H1 (cell line): ENCODE measurements at regions not wholly inside any gene's neighbourhood (a gene's known extent, or its start where the extent isn't known, plus 50 kb on each side); places are given as distances from the start of the nearest gene placed in this dataset.

Experiments
- EZH2 ChIP-seq: fragments of 200-600 bp; sonication (generic); IDR thresholded peaks from 2 replicates; pipeline ENCODE4 v1.7.1; 2012; ENCODE audit warnings: low read depth, mild to moderate bottlenecking, moderate library complexity, low read length, inconsistent platforms; ENCODE audit not compliant: severe bottlenecking
- JUN ChIP-seq: IDR thresholded peaks from 2 replicates; pipeline ENCODE4 v1.6.1; 2011; ENCODE audit warnings: low read depth, mild to moderate bottlenecking, improper control_type of control experiment, low read length
- PHF8 ChIP-seq: fragments of 200-600 bp; sonication (generic); conservative IDR thresholded peaks from 2 replicates; pipeline ENCODE4 v1.7.1; 2012; ENCODE audit warnings: low read depth, mild to moderate bottlenecking, inconsistent platforms, low read length, moderate library complexity
- POLR2A ChIP-seq, 2 experiments: IDR thresholded peaks; 1 replicate in 1 of 2; 2 replicates in 1 of 2; pipeline ENCODE4 v1.6.1; 2011; ENCODE audit warnings: low read depth in 2 of 2, low read length in 2 of 2, mild to moderate bottlenecking in 2 of 2; ENCODE audit errors: control extremely low read depth in 1 of 2
- TAF1 ChIP-seq: IDR thresholded peaks from 2 replicates; pipeline ENCODE4 v1.6.1; 2011; ENCODE audit warnings: mild to moderate bottlenecking, low read depth, low read length
- YY1 ChIP-seq: IDR thresholded peaks from 2 replicates; pipeline ENCODE4 v1.6.1; 2011; ENCODE audit warnings: low read depth, mild to moderate bottlenecking, low read length
- TF ChIP-seq, protein P1 (sequence below), 3 experiments: IDR thresholded peaks; 1 replicate in 2 of 3; 2 replicates in 1 of 3; pipeline versions ENCODE4 v1.5.1 to v1.6.1; 2011; ENCODE audit warnings: low read length in 3 of 3, mild to moderate bottlenecking in 3 of 3, inconsistent platforms in 2 of 3, low read depth in 1 of 3, moderate library complexity in 1 of 3; ENCODE audit not compliant: insufficient read depth in 1 of 3; ENCODE audit errors: control extremely low read depth in 1 of 3
- TF ChIP-seq, protein P2 (sequence below): IDR thresholded peaks from 2 replicates; pipeline ENCODE4 v1.6.1; 2011; ENCODE audit warnings: low read depth, mild to moderate bottlenecking, low read length; ENCODE audit not compliant: insufficient read depth

DNA sequence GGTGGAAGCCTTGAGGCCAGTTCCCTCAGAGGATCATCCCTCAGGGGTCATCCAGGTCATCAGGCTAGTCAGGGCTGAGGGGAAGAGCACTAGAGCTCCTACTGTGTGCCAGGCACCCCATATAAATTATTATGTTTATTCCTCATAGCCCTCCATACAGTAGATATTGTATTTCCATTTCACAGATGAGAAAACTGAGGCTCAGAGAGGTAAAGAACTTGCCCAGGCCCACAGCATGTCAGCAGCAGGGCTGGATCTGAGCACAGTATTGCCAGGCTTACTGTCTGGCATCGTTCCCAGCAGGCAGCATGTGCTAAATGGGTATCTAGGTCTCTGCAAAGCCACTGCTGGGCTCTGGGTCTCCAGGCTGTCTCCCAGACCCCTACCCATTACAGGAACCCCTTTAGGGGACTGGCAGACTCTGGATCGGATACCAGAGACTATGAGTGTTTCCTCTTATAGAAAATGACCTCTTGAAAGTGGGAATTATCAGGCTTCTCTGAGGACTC is 153.3 kb downstream of the PTPRU start:
- no peak for TF ChIP-seq EZH2
- no peak for TF ChIP-seq JUN
- TF ChIP-seq, protein P1, sequence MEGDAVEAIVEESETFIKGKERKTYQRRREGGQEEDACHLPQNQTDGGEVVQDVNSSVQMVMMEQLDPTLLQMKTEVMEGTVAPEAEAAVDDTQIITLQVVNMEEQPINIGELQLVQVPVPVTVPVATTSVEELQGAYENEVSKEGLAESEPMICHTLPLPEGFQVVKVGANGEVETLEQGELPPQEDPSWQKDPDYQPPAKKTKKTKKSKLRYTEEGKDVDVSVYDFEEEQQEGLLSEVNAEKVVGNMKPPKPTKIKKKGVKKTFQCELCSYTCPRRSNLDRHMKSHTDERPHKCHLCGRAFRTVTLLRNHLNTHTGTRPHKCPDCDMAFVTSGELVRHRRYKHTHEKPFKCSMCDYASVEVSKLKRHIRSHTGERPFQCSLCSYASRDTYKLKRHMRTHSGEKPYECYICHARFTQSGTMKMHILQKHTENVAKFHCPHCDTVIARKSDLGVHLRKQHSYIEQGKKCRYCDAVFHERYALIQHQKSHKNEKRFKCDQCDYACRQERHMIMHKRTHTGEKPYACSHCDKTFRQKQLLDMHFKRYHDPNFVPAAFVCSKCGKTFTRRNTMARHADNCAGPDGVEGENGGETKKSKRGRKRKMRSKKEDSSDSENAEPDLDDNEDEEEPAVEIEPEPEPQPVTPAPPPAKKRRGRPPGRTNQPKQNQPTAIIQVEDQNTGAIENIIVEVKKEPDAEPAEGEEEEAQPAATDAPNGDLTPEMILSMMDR (IDR thresholded peaks at IDR 0.05; ENCODE audit: control extremely low read depth in 1 of 3, insufficient read depth in 1 of 3, low read depth in 1 of 3, low read length in 3 of 3), result no peak
- no peak for TF ChIP-seq TAF1
- no peak for TF ChIP-seq YY1
- TF ChIP-seq, protein P2, sequence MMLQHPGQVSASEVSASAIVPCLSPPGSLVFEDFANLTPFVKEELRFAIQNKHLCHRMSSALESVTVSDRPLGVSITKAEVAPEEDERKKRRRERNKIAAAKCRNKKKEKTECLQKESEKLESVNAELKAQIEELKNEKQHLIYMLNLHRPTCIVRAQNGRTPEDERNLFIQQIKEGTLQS, result no peak
- TF ChIP-seq POLR2A (IDR thresholded peaks at IDR 0.05; ENCODE audit: control extremely low read depth in 1 of 2, low read depth in 2 of 2, low read length in 2 of 2), result no peak
- TF ChIP-seq PHF8, result no peak
